HG02852 (cell line): ENCODE measurements at regions not wholly inside any gene's neighbourhood (a gene's known extent, or its start where the extent isn't known, plus 50 kb on each side); places are given as distances from the start of the nearest gene placed in this dataset.

Source experiments
- ATAC-seq: cut with Tn5 transposase; IDR thresholded peaks from one replicate; pipeline ENCODE4 v1.9.1; 2021; ENCODE audit warnings: mild to moderate bottlenecking, moderate library complexity; ENCODE audit not compliant: unreplicated experiment

DNA sequence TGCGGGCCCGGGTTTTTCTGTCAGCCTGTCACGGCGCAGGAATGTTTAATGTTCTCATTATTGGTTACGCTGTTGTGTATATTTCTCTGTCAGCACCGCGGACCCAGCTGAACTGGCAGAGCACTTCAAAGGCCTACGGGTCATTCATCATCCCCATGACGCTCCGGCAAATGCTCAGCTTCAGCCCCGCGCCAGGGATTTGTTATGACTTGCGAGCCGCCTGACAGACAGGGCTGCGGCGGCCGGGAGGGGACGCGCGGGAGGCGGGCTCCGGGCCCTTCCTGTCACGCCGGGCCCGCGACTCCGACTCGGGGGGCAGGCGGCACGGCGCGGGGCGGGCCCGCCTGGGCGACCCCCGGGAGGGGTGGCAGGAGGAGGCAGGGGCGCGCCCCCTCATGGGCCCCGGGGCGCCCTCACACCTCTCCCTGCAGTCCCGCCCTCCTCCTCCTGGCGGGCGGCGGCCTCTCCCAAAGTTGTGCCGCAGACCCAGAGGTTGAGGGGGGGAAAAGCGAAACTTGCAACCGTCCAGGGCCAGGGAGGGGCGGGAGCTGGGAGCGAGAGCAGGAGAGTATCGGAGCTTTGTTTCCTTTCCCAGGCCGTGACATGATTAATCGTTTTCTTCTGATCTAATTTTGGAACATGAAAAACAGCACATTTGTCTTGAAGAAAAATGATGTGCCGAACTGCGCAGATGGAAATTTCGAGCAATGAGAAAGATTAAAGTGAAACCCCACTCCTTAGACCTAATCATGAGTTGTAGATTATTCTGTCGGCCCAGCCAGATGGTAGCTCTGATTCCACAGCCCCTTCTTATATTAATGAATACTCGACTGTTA is 59.3 kb upstream of the COMTD1 start:
- ATAC-seq, result peak; percentile 75

DNA sequence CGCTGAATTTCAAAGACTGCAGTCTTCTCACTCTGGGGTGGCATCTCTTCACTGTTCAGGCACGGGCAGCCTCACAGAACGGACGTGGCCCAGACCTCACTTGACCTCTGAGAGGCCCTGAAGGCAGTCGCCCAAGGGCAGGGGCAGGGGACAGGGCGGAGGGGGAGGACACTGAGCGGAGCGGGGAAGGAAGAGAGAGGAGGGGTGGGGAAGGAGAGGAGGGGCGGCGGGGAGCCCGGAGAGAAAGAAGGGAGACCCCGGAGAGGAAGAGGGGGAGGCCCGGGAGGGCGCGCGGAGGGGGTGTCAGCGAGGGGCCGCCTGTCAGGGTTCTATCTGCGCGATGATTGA is 58.7 kb upstream of the COMTD1 start:
- ATAC-seq, result peak; percentile 16

DNA sequence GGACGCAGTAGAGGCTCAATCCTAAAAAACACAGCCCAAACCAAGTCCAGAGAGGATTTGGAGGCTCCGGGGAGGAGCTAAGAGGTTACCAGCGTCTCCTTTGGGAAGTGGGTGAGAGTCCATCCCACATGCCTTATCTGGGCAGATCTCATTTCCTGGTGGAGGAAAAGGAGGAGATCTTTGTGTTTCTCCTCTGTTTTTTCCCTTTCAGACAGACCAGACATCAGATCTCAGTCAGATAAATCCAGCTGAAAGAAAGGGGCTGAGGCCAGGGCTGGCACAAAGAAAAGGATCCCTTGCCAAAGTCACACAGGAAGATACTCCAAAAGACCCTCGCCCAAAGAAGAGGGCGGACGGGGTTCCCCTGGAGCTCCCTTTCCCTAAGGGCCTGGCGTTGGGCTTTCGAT is 58.3 kb upstream of the COMTD1 start:
- no peak for ATAC-seq

DNA sequence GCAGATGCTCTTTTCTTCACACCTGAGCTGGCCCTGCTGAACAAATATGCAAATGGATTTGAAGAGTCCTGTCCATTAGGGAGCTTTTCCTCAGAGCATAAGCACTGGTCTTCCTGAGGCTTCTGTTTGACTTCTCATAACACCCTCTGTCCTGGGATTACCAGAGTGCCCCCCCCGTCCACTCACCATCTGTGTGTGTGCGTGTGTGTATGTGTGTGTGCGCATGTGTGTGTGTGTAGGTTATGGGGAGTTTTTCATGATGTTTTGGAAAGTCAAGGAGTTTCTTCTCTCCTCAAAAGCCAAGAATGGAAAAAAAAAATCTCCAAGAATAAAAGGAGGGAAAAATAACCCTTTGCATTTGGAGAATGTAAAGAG is 57.7 kb upstream of the COMTD1 start:
- no peak for ATAC-seq

DNA sequence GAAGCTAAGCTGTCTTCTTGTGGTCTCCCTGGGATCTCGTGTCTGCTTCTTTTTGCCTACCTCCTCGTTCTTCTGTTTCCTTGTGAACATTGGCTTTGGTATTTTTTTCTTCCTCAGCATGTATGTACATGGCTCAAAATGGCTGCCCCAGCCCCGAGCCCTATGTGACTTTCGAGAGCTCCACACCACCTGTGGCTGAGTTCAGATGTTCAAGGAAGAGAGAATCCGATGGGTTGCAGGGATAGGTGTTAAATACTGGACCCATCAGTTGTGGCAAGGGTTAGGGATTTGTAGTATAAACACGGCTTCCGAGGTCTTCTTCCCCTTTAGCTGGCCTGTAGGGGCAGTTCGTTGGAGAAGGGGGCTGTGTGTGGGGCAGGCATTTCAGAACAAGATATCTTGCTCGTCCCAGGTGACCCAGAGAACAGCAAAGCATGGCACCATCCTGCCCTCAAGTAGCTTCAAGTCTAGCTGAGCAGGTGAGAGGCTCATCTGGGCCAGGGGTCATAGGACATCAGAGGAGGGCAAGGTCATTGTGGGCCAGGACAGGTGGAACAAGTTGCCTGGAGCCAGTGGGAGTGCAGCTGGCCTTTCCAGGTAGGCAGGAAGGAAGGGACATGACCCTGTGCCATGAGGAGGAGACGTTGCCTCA is 57.2 kb upstream of the COMTD1 start:
- ATAC-seq, result no peak

DNA sequence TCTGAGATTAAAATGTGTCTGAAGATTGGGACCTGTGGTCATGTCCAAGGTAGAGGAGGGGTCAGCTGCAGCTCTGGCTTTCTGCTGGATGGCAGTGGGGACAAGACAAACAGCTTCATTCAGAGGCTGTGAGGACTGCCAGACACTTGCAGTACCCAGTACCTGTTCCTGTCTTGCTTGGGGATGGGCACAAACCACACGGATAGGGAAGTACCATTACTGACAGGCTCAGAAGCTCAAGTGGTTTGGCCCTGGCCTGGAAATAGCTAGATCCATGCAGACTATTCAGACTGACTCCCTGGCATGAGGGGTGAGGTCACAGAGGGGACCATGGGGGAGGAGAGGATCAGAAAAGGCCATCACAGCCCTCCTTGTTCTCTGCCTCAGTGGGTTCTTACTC is 56.0 kb upstream of the COMTD1 start:
- no peak for ATAC-seq

DNA sequence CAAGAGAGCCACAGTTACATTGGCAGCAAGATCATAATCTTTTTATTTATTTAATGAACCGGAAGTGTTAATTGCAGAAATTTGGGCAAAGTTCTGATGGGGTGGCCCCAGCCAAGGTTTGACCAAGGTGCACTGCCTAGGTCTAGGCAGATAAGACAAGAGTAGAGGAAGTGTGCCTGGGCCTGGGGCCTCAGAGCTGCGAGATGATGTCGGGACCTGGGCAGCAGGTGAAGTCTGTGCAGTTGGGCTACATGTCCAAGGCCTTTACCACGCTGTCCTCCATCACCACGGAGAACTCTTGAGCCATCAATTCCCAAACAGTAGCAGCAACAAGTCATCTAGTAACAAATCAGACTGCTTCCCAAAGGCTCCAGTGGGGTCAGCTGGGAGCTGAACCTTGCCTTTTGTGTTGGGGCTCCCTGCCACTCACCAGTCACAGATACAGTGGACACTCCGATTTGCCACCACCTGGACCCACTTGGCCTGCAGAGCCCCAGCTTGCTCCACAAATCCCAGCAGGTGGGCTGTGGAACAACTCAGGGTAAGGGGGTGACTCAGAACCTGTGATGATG is 52.5 kb upstream of the COMTD1 start:
- ATAC-seq, result no peak

DNA sequence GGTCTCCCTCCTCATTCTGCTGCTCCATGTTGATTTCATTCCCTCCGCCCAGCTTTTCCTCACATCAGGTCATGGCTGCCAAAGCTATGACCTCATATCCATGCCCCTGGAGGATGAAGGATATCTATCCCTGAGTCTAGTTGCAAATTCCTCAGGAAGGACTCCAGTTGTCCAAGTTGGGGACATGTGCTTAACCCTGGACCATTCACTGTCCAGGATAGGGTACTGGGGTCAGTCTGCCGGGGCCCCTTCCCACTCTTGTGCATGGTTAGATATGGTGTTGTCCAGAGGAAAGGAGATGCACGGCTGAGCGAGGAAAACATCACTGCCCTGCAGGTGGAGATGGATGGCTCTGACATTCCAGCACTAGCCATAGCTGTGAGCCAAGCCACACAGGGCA is 51.9 kb upstream of the COMTD1 start:
- no peak for ATAC-seq

DNA sequence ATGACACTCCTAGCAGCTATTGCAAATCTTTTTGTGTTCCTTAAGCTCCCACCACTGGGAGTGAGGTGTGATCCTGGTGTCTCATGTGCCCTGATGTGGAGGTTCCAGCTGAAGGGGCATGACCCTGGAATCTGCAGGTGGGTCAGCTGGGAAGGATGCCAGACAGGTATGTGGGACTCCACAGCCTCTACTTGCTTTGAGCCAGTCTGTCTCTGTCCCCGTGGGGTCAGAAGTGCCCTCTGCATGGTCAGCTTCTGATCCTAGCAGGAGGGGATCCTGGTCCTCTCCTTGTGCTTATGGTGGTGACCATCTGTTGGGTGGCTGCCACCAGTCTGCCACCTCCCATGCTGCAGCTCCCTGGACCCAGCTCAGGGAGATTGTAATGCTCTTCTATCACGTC is 51.1 kb upstream of the COMTD1 start:
- no peak for ATAC-seq
